Gastrocnemius medialis (tissue), 4 donors: ENCODE measurements at regions not wholly inside any gene's neighbourhood (a gene's known extent, or its start where the extent isn't known, plus 50 kb on each side); places are given as distances from the start of the nearest gene placed in this dataset.

Experiments used
- POLR2A ChIP-seq, 2 donors: fragments of 450-650 bp; IDR thresholded peaks; one replicate each; pipeline ENCODE4 v1.6.1; 2017; ENCODE audit warnings: antibody characterized with exemption in 2 of 2, mild to moderate bottlenecking in 2 of 2, moderate library complexity in 2 of 2
- TF ChIP-seq, protein P1 (sequence below), 5 experiments: fragments of 450-650 bp in 3 of 5; fragments of 200-600 bp in 2 of 5; sonication (generic) in 2 of 5; IDR thresholded peaks in 4 of 5; conservative IDR thresholded peaks in 1 of 5; 1 replicate in 4 of 5; 2 replicates in 1 of 5; pipeline ENCODE4 v1.5.1; 2016 to 2019; ENCODE audit warnings: antibody characterized with exemption in 5 of 5, mild to moderate bottlenecking in 3 of 5, moderate library complexity in 3 of 5

DNA sequence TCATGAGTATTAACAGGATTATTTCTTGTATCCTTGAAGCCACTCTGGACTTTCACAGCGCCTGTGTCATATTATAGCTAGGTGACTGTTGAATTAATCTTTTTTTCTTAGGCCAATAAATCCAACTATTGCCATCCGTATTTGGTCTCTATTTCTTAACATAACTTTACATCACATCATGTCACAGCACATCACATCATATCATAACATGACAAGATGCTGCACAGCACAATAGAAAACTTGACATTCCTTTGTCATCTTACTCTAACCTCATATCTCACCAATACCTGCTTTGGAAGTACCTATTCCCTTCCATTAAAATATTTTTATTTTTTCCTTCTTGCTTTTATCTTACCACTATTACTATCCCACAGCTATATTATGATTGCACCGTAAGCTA is 1480.8 kb downstream of the TECRL start:
- no peak for TF ChIP-seq POLR2A (IDR thresholded peaks at IDR 0.05)
- TF ChIP-seq, protein P1, sequence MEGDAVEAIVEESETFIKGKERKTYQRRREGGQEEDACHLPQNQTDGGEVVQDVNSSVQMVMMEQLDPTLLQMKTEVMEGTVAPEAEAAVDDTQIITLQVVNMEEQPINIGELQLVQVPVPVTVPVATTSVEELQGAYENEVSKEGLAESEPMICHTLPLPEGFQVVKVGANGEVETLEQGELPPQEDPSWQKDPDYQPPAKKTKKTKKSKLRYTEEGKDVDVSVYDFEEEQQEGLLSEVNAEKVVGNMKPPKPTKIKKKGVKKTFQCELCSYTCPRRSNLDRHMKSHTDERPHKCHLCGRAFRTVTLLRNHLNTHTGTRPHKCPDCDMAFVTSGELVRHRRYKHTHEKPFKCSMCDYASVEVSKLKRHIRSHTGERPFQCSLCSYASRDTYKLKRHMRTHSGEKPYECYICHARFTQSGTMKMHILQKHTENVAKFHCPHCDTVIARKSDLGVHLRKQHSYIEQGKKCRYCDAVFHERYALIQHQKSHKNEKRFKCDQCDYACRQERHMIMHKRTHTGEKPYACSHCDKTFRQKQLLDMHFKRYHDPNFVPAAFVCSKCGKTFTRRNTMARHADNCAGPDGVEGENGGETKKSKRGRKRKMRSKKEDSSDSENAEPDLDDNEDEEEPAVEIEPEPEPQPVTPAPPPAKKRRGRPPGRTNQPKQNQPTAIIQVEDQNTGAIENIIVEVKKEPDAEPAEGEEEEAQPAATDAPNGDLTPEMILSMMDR (IDR thresholded peaks at IDR 0.05 in 4 of 5, conservative IDR thresholded peaks at IDR 0.05 in 1 of 5): no peak
